Umbilical cord (tissue), 1 donor: ENCODE measurements at regions not wholly inside any gene's neighbourhood (a gene's known extent, or its start where the extent isn't known, plus 50 kb on each side); places are given as distances from the start of the nearest gene placed in this dataset.
"Not testable (repeated sequence)": the region's sequence is repeated elsewhere in the genome, so short reads cannot be mapped to it uniquely, and the experiment has no call there.

ENCODE experiments used
- DNase-seq: peaks from one replicate; pipeline ENCODE4 v3.0.0-alpha.2; 2015; ENCODE audit warnings: low spot score

DNA sequence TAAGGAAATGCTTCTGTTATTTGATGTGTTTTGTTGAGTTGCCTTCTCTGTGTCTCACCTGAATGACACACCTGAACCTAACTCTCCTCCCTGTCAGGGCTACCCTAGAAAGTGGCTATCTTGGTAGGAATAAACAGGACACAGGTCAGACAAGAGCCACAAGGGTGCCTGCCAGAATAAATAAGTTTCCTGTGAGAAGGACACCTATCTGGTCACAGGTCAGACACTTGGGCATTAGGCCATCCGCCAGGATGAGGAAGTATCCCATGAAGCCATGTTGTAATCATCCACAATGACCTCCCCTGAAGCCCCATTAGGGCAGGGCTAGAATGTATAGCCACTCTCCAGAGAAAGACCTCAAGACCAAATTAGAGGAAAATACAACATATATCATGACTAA lies 318.8 kb downstream of the ZNF674 start:
- DNase-seq: no peak

DNA sequence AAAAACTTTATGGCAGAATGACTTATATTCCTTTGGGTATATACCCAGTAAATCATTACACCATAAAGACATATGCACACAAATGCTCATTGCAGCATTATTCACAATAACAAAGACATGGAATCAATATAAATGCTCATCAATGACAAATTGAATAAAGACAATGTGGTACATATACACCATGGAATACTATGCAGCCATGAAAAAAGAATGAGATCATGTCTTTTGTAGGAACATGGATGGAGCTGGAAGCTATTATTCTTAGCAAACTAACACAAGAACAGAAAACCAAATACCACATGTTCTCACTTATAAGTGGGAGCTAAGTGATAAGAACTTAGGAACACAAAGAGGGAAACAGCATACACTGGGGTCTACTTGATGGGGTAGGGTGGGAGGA lies 321.7 kb downstream of the ZNF674 start:
- not testable (repeated sequence) for DNase-seq

DNA sequence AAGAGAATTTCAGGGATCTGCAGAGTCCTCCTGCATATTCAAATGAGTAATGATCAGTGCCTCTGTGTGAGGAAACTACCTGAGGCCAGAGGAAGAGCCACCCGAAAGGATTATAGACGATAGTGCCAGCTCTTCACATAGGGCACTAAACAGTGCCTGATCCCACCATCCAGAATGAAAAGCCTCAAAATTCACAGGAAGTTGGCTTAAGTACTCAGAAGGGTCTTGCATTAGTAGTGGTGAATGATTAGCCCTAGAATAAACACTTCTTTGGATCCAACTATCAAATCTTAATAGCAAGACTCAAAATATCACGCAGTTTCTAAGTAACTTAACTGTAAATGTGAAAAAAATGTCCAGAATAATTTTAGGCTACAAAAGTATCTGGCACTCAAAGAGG lies 324.4 kb downstream of the ZNF674 start:
- DNase-seq: no peak

DNA sequence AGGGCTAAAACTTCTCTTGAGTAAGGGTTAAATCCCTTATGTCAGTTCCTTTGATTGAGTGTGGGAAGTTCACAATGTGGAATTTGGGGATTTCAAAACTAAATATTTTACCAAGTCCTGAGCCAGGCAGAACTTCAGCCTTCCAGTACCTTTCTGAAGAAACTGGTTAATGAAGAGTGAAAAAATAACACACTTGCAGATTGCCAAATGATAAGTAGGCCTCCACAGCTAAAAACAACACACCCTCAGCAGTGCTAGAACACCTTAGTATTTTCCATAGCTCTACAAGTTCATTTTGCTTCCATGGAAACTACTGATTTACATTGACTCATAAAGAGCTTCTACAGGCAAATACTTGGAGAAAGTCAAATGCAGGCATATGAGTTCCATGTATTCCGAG lies 326.8 kb downstream of the ZNF674 start:
- DNase-seq: no peak

DNA sequence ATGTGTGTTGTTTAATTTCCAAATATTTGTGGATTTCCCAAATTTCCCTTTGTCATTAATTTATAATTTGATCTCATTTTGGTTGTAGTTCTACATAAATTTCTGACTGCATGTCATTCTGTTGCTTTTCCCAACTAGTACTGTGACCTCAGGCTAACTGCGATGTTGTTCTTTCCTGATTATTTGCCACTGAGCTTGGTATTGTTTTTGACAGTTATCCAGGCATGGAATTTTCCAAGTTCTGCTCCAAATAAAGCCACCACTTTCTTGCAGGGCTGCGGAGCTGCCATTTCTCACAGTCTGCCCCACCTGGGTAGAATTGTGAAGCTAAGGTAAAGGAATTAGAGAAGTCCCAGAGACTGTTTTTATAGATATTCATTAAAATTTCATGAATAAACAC lies 328.8 kb downstream of the ZNF674 start:
- no peak for DNase-seq

DNA sequence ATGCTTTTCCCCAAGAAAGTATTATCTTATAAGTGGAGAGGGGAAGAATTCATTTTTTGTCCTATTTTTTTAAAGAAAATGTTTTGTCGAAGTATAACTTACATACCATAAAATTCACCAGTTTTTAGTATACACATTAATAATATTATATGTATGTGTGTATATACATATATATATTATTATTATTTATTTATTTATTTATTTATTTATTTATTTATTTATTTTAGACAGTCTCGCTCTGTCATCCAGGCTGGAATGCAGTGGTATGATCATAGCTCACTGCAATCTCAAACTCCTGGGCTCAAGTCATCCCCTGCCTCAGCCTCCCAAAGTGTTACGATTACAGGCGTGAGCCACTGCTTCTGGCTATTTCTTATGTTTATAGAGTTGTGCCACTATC lies 334.1 kb downstream of the ZNF674 start:
- DNase-seq: no peak

DNA sequence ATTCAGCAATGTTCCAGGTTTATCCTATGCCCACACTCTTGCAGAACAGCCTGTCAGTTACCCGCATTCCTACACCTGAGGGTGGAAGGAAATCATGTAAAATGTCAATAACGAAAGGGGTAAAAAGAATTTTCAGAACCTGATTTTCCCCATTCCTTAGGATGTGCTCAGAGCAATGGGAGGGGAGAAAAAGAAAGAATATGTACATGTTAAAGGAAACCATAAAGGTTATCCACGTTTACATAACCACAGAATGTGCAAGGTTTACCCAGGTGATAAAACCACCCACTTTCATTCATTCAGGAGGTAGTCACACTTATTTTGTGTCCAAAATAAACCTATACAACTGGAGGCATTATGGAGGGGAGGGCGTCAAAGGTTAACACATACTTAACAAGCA lies 335.5 kb downstream of the ZNF674 start:
- DNase-seq: peak; percentile 28

DNA sequence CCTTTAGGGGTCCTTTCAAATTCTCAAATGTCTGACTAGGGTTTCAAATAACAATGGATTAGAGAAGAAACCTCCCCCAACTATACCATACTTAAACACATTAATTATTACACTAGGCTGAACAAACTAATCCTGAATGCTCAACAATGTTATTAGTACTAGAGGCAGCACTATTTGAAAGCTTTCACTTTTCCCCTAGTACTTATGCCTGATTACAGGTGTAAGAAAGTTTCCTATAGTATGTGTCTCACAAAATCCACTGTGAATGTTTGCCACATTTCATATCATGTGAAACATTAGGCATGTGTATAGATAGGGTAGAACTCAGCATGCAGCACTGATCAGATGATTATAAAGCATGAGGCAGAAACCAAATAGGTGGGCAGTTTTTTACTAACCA lies 336.2 kb downstream of the ZNF674 start:
- no peak for DNase-seq

DNA sequence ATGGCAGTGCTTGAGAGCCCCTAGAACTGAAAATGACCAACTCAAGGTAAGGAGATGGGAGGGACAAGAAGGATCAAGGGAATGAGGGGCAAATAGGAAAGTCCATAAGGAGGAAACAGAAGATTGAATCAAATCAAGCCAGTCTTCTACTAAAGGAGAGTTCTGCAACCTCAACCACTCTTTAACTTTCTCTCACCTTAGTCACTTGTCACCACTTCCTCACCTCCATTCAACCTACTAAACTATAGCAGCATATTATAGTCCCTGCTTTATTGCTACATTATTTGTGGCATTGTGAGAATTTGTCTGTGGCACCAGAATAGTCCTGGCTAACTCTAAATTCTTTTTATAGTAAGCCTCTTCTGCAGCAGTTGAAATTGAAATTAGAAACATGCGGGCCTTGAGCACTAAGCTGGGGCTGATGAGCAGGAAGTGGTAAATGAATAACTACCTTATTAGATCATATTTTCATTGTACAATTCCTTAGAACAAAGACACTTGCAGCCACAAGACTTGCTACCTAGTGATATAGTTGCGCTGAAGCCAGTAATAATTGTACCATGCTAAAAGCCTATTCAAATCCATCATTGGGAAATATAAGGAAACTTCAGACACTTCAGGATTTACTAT lies 336.9 kb downstream of the ZNF674 start:
- peak; percentile 2 for DNase-seq

DNA sequence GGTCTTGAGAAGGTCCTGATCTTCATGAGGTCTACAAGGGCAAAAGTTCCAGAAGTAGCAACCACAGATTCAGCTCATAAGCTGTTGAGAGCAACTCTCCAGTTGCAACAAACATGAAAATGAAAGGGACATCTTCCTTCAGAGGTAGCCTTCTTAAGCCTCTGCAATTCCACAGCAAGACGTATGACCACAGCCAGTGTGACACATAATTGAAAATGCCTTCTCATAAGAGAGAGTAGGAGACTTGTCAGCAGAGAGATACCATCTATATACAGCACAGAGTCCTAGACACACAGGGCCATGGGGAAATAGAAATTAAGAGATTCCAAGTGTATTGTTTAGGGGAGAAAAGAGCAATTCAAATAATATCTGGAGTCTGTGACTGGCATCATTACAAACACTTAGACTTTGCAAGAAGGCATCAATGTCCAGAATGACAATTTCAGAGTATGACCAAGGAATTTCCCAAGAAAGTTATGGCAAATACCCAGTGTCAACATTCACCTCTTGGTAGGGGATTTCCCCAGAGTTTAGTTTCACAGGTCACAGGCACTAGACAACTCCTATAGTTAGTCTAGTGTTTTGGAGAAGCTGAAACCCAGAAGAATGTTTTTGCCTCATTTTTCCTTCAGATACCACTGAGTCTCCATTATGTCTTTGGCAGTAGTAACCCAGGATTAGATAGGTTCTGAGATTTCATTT lies 340.3 kb downstream of the ZNF674 start:
- no peak for DNase-seq

DNA sequence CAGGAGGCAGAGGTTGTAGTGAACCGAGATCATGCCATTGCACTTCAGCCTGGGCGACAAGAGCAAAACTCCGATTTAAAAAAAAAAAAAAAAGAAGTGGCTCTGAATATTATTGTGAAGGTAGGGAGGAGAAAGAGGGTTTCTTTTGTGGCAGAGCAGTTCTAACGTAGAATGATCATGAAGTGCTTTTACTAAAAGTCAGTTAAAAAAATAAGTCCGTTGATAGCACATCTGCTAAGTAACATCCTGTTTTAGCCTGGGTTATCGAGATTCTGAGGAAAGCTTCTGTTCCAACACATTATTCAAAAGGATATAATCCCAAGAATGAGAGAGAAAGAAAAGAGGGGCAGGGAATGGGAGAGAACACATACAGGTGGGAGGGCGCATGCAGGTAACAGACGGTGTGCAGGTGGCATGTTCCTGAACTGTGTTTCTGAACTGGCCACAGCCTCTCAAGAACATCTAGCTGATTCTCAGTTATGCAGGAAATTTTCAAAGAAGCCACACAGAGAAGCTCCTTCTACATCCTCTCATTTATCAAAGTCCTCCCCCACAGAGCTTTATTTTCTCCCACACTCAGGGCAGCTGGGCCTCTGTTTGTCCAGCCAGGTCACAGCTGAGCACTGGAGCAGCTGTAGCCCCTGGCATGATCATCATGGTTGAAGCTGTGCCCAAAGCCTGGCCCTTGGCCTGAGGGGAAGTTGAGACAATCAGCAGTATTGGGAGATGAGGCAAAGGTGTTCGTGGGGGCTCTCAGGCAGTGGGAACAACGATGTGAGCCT lies 342.3 kb downstream of the ZNF674 start:
- DNase-seq: no peak

DNA sequence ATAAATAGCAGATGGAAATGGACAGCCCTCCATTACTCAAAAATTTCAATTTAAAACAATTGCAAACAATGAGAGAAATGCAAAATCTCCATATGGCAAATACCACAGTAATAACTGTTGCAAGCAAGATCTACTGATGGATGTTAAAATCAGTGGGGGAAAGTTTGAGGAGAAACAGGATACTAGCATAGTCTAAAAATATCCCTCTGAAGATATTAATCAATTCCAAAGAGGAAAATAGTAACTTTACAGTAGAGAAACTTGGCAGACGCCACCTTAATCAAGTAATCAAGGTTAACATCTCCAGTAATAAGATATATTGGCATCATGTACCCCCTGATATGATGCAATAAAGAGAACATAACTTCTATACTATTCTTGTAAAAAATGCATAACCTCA lies 344.8 kb downstream of the ZNF674 start:
- DNase-seq: peak; percentile 2

DNA sequence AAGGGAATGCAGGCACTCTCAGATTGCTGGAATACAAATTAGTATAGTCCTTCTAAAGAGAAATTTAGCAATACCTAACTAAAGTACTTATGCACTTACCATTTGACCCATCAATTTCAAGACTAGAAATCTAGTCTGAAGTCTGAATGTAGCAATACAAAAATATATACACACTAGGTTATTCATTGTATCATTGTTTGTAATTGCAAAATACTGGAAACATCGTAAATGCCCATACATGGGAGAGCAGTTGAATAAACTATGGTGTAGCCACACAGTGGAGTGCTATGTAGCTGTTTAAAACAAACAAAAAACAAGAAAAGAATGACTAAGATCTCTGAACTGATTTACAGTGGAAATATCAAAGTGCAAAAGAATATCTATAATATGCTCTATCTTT lies 346.4 kb downstream of the ZNF674 start:
- DNase-seq: no peak

DNA sequence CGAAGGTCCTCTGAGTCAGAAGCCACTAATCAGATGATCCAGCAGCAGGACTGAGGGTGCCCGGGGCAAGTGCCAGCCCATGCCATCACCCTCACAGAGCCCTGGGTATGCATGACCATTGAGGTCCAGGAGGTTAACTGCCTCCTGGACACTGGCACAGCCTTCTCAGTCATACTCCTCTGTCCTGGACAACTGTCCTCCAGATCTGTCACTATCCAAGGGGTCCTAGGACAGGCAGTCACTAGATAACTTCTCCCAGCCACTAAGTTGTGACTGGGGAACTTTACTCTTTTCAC lies 358.5 kb downstream of the ZNF674 start:
- DNase-seq: not testable (repeated sequence)

DNA sequence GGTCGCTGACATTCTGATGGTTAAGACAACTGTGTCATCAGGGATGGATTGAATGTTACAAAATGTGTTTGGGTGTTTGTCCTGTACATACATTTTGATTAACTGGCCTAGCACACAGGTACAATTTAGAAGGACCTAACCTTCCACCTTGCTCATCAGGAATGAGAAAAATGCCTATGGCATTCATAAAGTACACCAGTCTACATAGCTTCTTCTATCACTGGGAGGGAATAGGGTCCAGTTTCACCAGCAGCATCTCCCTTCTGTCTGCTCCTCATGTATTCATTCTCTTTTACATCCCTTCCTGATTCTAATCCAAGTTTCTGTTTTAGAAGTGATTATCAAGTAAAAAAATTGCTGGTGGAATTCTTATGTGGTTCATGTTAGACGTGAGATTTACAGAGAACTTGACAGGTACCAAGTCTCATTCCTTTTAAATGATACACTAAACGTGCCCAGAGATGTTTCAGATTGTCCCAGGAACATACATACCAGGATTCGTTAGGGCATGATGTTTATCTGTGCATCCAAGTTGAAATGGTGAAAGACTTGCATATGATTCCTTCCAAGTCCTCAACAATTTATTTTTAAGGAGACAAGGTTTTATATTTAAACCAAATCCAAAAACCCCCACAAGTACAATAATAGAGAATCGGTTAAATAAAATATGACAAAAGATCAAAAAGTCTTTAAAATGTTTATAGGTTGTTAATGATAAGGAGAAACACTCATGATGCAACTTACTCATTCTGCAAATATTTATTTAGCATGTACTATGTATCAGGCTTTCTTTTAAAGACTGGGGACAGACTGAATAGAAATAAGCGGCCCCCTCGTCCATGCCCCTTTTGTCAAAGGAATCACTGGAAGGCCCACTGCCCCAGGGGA lies 359.1 kb downstream of the ZNF674 start:
- DNase-seq: peak; percentile 40

DNA sequence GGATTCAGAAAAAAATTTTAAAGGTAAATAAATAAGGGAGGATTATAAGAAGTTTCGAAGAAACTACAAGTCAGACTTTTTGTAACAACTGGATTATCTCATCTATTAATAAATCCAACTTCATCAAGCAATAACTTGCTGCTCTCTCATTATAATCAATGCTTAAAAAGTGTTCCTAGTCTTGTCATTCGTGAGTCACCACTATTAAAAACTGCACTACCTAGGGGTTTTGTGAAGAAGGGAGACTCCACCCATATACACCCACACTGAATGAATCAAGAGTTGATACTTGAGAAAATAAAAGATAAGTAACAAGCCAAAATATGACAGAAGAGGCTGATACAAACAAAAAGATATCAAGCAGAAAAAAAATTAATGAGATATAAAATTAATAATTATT lies 360.5 kb downstream of the ZNF674 start:
- DNase-seq: no peak

DNA sequence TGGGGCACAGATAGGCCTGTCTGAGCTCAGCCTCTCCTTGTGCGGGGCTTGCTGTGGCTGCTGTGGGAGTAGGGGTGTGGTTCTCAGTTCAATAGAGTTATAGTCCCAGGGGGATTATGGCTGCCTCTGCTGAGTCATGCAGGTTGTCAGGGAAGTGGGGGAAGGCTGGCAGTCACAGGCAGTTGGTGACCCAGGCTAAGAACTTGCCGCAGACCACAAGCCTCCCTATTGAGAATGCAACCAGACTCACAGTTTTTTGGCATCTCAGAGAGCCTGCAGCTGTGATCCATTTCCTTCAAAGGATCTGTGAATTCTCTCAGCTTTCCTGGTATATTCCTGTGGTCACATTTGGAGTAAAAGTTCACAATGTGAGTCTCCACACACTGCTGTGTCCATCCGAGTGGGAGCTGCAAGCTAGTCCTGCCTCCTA lies 364.9 kb downstream of the ZNF674 start:
- DNase-seq: peak; percentile 3

DNA sequence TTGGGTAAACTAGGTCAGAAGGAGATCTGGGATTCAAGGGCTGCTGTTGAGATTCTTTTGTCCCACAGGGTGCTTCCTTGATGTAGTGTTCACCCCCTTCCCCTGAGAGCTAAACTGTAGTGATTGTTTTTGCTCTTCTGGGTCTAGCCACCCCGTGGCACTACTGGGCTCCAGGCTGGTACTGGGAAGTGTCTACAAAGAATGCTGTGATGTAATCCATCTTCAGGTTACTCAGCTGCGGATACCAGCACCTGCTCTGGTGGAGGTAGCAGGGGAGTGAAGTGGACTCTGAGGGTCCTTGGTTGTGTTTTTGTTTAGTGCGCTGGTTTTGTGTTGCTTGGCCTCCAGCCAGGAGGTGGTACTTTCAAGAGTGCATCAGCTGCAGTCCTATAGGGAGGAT lies 365.5 kb downstream of the ZNF674 start:
- no peak for DNase-seq

DNA sequence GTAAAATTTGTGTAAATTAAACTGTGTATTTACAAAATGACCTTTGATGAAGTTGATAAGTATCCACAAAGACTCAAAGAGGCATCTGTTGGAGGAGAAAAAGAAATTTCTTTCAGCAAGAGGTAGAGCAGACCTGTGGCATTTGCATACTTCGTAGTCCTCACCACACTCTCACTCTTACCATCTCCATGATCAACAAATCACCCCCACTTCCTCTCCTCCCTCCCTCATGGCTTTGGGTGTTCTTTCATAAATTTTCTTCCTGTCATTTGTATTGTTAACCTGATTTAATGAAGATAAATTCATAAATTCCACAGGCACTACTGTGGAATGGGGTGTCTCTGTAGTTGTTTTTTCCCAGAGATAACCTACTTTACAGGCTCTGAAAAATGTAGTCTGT lies 366.5 kb downstream of the ZNF674 start:
- DNase-seq: no peak

DNA sequence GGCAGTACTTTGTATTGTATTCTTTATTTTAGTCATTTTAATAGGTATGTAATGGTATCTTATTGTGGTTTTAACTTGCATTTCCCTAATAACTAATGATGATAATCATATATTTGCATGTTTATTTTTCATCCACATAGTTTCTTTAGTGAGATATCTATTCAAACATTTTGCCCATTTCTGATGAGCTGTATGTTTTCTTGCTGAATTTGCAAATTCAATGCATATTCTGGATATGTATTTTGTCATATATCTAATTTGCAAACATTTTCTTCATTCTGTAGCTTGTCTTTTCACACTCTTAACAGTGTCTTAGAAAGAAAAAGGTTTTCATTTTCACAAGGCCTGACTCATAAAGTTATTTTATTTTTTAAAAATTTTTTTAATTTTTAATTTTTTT lies 372.1 kb downstream of the ZNF674 start:
- no peak for DNase-seq

DNA sequence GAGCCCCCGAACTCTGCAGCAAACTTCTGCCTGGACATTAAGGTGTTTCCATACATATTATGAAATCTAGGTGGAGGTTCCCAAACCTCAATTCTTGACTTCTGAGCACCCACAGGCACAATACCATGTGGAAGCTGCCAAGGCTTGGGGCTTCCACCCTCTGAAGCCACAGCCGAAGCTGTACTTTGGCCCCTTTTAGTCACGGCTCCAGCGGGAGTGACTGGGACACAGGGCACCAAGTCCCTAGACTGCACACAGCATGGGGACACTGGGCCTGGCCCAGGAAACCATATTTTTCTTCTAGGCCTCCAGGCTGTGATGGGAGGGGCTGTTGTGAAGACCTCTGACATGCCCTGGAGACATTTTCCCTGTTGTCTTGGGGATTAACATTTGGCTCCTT lies 373.8 kb downstream of the ZNF674 start:
- not testable (repeated sequence) for DNase-seq

DNA sequence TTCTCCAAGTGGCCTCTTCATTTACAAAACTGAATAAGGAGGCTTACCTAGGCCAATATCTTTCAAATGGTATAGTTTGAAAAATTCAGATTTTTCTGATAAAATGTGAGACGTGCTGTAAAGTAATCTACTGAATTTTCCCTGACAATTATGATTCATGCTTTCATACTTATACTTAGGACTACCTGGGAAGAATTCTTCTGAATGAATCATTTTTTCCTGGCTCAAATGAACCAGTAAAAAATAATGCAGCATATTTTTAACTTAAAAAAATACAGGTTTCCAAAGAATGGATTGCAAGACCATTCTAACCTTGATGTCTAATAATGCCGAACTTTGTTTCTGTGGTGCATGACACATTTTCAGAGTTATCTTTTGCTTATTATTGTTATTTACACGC lies 375.4 kb downstream of the ZNF674 start:
- no peak for DNase-seq
